Adrenal gland (tissue), 5 donors: ENCODE measurements at regions not wholly inside any gene's neighbourhood (a gene's known extent, or its start where the extent isn't known, plus 50 kb on each side); places are given as distances from the start of the nearest gene placed in this dataset.

ENCODE experiments used
- POLR2A ChIP-seq, 2 donors: fragments of 450-650 bp; IDR thresholded peaks; one replicate each; pipeline ENCODE4 v1.6.1; 2017; ENCODE audit warnings: antibody characterized with exemption in 2 of 2, mild to moderate bottlenecking in 2 of 2, moderate library complexity in 1 of 2
- TF ChIP-seq, protein P1 (sequence below), 6 experiments: fragments of 450-650 bp in 4 of 6; fragments of 200-600 bp in 2 of 6; sonication (generic) in 1 of 6; IDR thresholded peaks; 1 replicate in 5 of 6; 2 replicates in 1 of 6; pipeline versions ENCODE4 v1.5.1 to v1.8.0; 2016 to 2021; ENCODE audit warnings: antibody characterized with exemption in 6 of 6, mild to moderate bottlenecking in 2 of 6, moderate library complexity in 1 of 6
- donor health status: DM: no; HTN: no; CAD: no.

DNA sequence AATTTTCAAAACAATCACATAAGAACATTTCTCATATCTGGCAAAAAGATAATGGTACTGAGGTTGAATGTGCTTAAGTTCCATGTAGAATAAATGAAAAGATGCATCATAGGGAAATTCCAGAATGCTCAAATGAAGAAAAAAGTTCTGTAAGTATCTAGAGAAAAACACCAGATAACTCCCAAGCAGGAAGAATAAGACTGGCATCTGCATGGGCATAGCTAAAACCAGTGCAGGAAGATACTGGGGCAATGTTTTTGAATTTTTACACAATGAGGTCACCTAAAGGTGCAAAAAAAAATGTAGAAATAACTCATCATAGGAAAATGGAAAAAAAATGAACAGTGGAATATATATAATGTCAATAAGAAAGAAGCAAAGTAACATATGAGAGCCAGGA is 275.2 kb downstream of the BAMBI start:
- TF ChIP-seq, protein P1, sequence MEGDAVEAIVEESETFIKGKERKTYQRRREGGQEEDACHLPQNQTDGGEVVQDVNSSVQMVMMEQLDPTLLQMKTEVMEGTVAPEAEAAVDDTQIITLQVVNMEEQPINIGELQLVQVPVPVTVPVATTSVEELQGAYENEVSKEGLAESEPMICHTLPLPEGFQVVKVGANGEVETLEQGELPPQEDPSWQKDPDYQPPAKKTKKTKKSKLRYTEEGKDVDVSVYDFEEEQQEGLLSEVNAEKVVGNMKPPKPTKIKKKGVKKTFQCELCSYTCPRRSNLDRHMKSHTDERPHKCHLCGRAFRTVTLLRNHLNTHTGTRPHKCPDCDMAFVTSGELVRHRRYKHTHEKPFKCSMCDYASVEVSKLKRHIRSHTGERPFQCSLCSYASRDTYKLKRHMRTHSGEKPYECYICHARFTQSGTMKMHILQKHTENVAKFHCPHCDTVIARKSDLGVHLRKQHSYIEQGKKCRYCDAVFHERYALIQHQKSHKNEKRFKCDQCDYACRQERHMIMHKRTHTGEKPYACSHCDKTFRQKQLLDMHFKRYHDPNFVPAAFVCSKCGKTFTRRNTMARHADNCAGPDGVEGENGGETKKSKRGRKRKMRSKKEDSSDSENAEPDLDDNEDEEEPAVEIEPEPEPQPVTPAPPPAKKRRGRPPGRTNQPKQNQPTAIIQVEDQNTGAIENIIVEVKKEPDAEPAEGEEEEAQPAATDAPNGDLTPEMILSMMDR (IDR thresholded peaks at IDR 0.05) = no peak
- no peak for TF ChIP-seq POLR2A (IDR thresholded peaks at IDR 0.05)
